ENCODE measurements at regions not wholly inside any gene's neighbourhood (a gene's known extent, or its start where the extent isn't known, plus 50 kb on each side); places are given as distances from the start of the nearest gene placed in this dataset.

- no peak for TF ChIP-seq CTCF (IDR thresholded peaks at IDR 0.05)
- no peak for TF ChIP-seq POLR2A (IDR thresholded peaks at IDR 0.05)
Measured at GRCh38 chr1:199054694-199055093, 415.9 kb downstream of the PTPRC start.
